RPMI8226 (cell line): ENCODE measurements at regions not wholly inside any gene's neighbourhood (a gene's known extent, or its start where the extent isn't known, plus 50 kb on each side); places are given as distances from the start of the nearest gene placed in this dataset.

ENCODE experiments used
- DNase-seq: peaks from one replicate; pipeline ENCODE4 v3.0.0-alpha.2; 2015

DNA sequence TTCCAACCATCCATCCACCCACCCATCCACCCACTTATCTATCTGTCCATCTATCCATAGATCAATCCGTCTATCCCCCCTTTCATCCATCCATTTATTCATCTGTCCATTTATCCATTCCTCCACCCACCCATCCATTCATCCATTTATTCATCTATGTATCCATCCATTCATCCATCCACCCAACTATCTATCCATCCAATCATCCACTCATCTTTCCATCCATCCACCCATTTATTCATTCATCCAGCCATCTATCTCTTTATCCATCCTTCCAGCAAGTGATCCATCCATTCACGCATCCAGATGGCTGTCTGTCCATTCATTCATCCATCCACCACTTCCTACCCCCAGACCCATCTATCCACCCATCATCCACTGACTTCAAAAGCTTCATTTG lies 84.0 kb upstream of the CD99 start:
- no peak for DNase-seq

DNA sequence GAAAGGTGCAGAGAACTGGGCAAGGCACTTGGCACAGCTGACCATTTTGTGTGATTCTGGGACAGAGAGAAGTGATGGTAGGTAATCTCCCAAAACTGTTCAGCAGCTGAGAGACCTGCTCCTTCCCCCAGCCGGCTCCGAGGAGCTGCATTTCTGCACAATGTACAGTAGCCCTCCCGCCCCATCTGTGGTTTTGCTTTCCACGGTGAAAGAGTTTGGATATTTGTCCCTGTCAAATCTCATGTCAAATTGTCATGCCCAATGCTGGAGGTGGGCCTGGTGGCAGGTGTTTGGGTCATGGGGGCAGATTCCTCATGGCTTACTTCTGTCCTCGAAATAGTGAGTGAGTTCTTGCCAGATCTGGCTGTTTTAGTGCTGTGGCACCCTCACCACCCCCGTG lies 90.5 kb upstream of the CD99 start:
- DNase-seq: no peak

DNA sequence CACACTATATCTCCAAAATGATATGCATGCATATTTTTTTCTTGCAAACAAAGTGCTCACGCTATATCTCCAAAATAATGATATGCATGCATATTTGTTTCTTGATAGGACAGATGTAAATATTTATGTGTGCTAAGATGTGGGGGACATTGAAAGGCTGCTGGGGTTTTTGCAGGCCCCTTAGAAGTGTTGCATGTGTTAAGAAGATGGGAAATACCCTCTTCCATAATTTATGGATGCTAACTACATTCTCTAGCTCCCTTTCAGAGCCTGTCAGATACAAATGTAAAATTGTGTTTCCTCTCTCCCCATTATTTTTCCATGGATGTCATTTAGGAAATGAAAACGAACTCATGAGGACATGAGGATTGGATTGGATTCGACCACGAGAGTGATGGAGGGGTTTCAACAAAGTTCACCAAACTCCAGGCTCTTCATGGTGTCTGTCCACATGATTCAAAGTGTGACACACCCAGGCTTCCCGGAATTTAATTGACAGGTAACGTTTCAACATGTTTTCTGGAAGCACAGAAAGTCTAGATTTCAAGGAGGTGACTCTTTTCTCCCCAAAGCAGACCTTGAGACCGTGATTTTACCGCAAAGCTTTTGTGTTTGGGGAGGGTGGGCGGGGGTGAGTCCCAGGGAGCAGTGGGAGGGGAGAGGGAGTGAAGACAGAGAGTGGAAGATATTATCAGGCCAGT lies 94.4 kb upstream of the CD99 start:
- DNase-seq: no peak

DNA sequence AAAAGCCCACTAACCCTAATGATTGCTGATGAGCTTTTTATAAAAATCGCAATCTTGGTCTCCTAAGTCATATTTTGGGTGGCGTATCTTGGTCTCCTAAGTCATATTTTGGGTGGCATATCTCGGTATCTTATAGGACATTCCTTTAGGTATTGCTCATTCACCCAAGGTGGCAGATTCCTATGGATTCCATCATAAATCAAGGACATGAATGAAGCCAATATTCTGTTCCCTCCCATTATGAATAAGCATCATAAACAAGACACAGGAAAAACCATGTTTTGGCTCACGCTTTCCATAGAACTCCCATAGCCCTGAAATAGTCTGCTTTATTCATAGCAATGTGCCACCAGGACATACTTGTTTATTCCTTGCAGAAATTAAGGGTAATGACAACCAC lies 95.0 kb upstream of the CD99 start:
- no peak for DNase-seq

DNA sequence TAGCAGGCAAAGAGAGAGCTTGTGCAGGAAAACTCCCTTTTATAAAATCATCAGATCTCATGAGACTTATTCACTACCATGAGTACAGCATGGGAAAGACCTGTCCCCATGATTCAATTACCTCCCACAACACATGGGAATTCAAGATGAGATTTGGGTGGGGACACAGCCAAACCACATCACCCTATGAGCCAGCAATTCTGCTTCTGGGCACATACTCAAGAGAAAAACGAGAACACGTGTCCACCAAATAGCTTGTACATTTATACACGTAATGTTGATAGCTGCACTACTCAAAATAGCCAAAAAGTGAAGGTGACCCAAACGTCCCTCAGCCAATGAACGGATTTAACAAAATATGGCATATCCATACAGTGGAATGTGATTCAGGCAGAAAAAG lies 94.5 kb upstream of the DHRSX start:
- no peak for DNase-seq

DNA sequence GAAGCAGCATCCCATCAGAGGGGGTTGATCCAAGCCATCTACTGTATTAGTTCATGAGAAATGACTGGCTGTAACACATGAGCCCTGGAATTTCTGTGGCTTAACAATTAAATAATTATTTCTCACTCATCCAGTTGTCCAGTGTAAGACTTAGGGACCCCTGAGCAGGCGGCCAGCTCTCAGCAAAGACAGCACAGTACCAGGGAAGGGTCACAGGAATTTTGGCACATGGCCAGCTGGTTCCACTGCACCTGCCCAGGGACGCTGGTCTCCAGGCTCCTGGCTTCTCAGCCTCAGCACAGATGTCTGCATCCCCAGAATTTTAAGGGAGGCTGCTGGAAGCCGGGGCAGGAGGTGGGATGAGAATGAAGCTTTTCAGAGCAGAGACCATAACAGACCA lies 93.7 kb upstream of the DHRSX start:
- no peak for DNase-seq

DNA sequence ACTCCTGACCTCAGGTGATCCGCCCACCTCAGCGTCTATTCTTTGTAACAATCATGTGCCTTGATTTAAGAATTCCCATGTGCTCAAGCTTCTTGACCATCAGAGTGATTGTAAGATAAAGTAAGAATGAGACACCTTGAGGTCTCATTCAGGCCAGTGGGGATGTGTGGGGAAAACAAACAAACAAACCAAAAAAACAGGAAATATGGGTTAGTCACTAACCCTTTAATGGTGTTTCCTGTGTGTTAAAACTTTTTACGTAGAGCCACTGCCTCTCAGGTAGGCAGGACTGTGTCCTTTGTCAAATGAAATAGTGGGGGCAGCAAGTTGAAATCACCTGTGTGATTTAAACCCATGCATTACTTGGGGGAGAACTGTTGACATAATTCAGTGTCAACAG lies 91.5 kb upstream of the DHRSX start:
- DNase-seq: no peak

DNA sequence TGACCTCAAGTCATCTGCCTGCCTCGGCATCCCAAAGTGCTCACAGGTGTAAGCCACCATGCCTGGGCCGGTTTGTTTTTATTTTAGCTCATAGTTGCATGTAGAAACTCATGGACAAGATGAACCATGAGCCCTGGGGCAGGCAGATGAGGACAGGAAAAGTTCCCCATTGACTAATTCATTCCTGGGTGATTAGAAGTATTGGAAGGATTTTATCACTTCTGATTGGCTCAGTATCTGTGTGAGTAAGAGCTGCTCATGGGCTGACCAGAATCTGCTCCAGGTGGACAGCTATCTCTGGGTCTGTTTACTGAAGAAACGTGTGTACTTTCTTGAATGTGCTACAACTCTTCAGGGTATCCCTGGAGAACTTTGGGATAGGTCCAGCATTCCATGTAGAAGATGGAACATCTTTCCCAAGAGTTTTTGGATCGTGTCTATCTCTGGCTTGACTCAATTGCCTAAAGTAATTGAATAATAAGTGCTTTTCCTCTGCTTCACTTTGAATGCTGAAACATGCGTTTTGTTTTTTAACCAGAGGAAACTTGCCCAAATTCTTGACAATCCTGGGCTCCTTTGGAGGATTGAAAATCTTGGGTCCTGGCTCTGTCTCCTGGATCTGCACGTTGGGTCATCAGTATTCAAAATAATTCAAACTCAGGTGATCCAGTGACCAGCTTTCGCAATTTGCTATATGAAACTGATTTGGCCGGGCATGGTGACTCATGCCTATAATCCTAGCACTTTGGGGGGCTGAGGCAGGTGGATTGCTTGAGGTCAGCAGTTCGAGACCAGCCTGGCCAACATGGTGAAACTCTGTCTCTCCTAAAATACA lies 88.6 kb upstream of the DHRSX start:
- DNase-seq: no peak

DNA sequence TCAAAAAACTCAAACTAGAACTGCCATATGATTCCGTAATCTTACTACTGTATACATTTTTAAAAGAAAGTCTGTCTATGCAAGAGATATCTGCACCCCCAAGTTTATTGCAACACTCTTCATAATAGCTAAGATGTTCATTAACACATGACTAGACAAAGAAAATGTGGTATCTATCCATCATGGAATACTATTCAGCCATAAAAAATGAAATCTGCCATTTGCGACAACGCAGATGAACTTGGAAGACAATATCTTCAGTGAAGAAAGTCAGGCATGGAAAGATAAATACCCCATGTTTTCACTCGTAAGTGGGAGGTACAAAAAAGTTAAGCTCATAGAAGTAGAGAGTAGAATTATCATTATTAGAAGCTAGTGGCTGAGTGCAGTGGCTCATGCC lies 87.3 kb upstream of the DHRSX start:
- DNase-seq: no peak

DNA sequence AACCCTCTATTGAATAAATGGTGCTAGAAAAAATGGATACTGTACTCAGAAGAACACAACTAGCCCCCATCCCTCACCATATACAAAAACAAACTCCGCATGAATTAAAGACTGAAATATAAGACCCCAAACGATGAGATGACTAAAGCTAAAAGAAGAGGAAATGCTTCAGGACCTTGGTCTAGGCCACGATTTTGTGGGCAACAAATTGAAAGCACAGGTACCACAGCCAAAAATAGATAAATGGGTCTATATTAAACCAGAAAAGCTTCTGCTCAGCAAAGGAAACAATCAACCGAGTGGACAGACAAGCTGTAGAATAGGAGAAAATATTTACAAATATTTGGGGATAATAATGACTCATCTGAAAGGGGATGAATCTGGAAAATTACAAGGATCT lies 86.4 kb upstream of the DHRSX start:
- DNase-seq: peak; percentile 26

DNA sequence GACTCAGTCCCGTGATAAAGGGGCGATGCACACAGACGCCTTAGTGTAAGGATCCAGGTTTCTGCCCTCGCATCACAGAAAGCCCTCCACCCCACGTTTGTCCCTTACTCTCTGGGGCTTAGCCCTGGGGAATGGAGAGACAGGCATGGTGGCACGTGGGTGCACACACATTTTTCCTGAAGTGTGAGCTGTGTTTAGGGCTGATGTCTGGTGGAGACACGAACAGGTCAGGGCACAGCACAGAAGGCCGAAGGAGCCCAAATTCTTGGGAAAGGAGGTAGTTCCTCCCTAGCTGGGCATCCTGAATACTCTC lies 84.3 kb upstream of the DHRSX start:
- no peak for DNase-seq

DNA sequence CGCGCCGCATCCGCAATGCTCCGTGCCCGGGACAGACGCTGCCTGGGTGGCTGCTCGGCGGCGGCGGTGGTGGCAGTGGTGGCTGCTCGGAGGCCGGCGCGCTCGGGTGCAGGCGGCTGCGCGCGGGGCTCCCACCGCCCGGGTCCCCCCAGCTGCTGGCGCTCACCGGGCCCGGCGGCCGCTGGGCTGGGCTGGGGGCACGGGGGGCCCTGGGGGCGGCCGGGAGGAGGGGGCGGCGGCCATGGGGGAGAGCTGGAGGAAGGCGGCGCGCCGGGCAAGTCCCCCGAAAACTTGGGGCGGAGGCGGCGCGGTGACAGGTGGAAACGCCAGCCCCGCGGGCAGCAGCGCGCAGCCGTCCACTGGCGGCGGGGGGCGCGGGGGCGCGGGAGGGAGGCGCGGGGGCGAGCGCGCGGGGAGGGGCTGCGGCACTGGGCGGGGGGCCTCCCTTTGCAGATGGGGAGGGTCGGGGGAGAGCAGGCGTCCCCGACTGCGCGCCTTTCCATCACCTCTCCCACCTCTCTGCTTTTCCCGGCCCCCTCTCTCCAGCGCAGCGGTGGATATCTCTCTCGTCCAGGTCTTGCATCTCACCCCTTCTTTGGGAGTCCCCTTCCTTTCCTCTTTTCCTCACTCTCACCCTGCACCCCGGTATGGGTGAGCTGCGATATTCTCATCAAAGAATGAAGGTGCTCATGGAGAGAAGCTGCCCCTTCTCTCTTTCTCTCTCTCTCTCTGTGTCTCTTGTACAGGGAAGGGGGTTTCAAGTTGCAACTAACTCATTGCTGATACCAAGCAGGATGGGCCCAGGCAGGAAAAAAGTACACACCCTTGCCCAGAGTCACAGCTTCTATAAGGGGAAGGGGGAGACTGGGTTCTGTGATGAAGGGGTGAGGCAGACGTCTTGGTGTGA lies 83.7 kb upstream of the DHRSX start:
- DNase-seq: no peak

DNA sequence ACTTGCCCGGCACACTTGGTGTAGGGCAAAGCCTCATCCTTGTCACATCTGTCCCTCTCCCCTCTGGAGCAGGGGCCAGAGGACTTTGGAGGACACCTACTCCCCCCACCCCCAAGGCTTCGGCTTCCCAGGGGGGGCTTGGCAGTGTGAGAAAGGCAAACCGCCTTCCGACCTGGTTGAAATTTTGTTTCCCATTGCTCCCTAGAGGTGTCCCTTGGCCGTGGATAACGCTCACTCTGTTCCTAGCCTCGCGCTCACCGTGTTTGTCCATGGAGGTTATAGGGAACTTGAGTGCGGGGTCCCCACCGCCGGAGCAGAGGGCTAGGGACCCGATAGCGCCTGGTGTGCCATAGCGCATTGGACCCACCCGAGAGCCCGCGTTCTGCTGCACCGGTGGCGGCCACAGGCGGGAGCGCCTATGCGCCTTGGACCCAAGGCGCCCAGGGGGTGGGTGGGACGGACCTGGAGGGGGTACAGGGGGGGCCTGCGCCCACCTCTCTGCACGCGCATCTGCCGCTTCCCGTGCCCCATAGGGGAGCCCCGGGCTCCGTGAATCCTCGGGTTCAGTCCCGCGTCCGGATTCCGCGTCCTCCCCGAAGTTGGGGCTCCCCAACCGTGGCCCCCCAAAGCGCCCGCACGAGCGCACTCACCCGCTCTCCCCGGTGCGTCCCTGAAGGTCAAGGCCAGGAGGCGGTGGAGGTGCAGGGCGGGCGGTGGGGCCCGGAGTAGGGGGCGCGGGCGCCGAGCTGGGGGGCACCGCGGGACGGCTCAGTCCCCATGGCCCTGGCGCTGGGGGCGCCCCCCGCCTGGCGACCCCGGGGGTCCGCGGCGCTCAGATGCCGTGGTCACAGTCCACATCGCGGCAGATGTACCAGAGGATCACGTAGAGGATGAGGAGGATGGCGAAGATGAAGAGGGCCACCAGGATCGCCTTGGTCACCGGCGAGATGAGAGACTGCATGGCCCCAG lies 82.7 kb upstream of the DHRSX start:
- DNase-seq: no peak

DNA sequence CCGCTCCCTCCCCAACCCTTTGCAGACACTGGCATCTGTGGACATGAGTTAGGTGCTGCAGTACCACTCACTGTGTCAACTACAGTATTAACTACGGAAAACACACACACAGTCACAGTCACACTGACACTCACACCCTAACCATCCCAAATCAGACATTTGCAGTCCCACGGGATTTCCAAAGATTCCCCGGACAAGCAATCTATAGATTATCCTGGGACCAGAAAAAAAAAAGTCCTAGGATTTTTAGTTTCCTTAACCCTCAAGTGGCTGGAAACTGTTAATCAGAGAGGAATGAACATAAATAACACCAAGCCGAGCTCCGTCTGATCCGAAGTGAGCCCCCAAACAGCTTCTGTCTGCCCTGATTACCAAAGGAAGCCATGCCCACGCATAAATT lies 81.9 kb upstream of the DHRSX start:
- DNase-seq: no peak

DNA sequence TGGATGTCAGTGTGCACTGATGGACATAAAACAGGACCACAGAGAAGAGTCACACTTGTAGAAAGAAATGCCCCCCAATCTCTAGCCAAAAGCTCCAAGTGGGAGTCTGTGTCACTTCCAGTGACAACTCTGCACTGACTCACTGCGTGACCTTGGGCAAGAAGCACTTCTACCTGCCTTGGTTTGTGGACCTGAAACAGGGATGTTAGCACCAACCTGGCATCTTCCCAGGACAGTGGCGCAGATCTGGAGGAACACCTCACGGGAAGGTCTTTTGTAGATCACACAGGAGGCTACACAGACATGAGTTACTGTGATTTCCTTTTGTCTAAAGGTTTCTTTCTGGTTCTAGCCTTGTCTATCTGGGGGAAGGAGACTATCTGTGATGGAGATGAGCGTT lies 80.5 kb upstream of the DHRSX start:
- DNase-seq: no peak

DNA sequence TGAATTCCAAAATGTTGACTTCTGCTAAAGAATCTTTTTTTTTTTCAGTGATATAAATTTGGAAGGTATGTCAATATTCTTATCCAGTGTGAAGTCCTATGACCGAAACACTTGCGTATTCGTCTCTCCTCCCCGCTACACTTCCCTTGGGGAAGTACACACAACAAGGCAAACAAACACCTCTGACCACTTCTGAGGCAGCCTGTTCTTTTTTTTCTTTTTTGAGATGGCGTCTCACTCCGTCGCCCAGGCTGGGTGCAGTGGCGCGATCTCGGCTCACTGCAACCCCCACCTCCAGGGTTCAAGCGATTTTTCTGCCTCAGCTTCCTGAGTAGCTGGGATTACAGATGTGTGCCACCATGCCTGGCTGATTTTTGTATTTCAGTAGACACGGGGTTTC lies 78.1 kb upstream of the DHRSX start:
- no peak for DNase-seq

DNA sequence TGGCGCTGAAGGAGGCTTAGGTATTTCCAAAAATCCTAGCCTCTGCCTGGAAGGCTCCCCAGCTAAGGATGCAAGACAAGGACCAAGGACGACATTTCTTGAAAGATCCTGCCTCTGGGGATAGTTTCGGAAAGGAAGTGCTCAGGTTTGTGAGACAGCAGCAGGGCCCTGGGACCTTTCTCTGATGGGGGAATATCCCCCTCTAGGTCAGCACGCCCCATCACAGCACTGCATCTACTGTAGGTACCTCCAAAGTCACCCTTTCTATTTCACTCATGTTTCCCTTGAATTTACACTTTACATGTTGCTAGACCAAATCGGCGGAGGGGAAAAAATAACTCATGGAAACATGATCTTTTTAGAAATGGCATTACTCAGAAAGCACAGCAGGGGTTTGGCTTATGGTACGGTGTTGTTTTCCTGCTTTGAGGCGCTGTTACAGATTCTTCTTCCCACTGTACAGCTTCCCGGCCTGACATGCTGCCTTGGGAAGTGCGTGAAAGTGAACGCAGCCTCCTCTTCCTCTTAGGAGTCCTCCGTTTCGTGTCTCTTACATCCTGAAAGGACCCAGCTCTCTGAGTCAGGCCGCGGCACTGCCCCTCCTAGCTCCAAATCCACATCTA lies 77.2 kb upstream of the DHRSX start:
- DNase-seq: peak; percentile 24

DNA sequence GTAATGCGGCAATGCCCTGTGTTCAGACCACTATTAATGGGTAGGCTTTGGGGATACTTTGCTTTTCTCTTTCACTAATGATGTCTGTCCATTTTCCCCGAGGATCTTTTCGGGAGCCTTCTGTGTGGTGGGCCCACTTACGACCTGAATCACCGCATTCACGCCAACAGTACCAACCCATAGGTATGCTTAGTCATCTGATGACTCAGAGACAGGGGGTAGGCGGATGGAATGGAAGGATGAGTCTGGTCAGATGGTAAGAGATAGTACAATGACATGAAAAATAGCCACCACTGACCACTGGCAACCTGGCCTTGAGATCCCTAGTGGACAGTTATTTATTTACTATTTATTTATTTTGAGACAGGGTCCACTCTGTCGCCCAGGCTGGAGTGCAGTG lies 76.0 kb upstream of the DHRSX start:
- no peak for DNase-seq

DNA sequence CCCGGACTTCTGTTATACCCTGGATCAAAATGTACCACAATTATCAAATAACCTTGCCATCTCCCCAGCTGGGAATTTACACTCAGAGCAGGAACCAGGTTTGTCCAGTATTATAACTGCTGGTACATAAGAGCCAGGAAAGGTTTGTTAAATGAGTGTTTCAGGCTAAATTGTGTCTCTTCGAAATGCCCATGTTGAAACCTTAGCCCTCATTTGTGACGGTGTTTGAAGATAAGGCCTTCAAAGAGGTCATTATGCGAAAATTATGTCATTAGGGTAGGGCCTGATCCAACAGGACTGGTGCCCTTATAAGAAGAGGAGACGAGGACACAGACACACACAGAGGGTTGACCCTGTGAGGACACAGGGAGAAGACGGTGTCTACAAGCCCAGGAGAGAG lies 73.5 kb upstream of the DHRSX start:
- DNase-seq: no peak

DNA sequence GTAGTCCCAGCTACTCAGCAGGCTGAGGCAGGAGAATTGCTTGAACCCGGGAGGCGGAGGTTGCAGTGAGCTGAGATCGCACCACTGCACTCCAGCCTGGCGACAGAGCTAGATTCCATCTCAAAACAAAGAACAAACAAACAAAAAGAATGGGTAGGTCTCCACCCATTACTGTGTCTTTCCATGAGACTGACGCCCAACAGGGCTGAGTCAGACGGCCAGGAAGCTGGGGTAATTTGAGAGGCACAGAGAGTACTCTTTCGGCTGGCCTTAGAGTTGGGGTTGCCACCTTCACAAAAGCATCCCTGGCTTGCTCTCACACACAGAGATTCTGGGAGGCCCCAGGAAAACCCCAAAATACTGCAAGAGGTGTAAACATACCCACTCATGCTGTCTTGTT lies 72.0 kb upstream of the DHRSX start:
- DNase-seq: no peak

DNA sequence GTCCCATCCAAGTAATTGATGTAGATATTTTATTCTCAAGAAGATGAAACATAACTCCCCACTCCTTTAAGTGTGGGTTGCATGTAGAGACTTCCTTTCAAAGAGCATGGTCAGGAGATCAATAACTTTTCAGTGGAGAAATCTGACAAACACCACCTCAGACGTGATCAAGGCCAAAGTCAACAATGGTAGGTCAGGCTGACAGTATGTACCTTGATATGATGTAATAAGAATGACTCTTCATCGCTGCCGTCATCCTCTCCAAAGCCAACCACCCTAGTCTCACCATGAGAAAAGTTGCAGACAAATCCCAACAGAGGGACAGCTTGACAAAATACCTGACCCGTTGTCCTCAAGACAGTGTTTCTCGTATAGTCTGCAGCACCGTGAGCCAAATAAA lies 67.3 kb upstream of the DHRSX start:
- DNase-seq: no peak

DNA sequence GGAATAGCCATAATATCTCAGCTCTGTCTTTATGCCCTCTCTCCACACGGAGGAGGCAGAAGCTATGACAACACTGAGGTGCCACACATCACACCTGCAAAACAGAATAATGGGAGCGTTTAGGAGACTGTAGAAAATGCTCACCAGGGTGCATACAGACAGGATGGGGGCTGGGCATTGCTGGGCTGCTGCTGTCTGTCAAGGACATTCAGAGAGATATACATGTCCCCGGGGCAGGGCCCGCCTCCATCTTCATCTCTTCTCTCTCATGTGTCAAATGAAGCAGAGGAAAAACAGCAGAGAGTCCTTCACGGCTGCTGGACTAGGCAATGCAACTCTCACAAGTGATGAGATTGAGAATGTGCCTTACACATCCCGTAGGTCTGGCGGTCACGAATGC lies 65.3 kb upstream of the DHRSX start:
- DNase-seq: no peak
